ENCODE measurements at regions not wholly inside any gene's neighbourhood (a gene's known extent, or its start where the extent isn't known, plus 50 kb on each side); places are given as distances from the start of the nearest gene placed in this dataset.

GRCh38 chr11:92340839-92341238, 116.2 kb downstream of the FAT3 start:
- no peak for TF ChIP-seq EZH2phosphoT487 (IDR thresholded peaks at IDR 0.05)
- TF ChIP-seq, protein P1, sequence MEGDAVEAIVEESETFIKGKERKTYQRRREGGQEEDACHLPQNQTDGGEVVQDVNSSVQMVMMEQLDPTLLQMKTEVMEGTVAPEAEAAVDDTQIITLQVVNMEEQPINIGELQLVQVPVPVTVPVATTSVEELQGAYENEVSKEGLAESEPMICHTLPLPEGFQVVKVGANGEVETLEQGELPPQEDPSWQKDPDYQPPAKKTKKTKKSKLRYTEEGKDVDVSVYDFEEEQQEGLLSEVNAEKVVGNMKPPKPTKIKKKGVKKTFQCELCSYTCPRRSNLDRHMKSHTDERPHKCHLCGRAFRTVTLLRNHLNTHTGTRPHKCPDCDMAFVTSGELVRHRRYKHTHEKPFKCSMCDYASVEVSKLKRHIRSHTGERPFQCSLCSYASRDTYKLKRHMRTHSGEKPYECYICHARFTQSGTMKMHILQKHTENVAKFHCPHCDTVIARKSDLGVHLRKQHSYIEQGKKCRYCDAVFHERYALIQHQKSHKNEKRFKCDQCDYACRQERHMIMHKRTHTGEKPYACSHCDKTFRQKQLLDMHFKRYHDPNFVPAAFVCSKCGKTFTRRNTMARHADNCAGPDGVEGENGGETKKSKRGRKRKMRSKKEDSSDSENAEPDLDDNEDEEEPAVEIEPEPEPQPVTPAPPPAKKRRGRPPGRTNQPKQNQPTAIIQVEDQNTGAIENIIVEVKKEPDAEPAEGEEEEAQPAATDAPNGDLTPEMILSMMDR (IDR thresholded peaks at IDR 0.05) = peak; percentile 61
- Mint-ChIP-seq H3K9me3 (no peaks in the 10 kb centered on the region), H3K27ac (no peak overlapping the region), H3K36me3 (no peaks in the 10 kb centered on the region), H3K27me3 (ENCODE audit: insufficient read depth, low read depth) (peaks cover 4% of the 10 kb centered on the region), H3K4me3 (no peak overlapping the region), H3K4me1 (no peaks in the 10 kb centered on the region)
- H2AFZ ChIP-seq (replicated peaks) = no peak overlapping the region
- no peak overlapping the region for H3K4me2 ChIP-seq
- no peaks in the 10 kb centered on the region for H3F3A ChIP-seq (ENCODE audit: low read depth)
- no peak overlapping the region for H3K4me3 ChIP-seq
- no peaks in the 10 kb centered on the region for H3K9me3 ChIP-seq (ENCODE audit: low read depth)
- DNase-seq (ENCODE audit: low spot score) = peak; percentile 45
- no peaks in the 10 kb centered on the region for H3K79me2 ChIP-seq (ENCODE audit: low read depth)
- H3K36me3 ChIP-seq = no peaks in the 10 kb centered on the region
- no peaks in the 10 kb centered on the region for H3K4me1 ChIP-seq
- H4K20me1 ChIP-seq (ENCODE audit: low read depth) = no peaks in the 10 kb centered on the region
- no peaks in the 10 kb centered on the region for H3K27me3 ChIP-seq
- no peak overlapping the region for H3K27ac ChIP-seq
- H3K9ac ChIP-seq = no peak overlapping the region

- H3K9me3 Mint-ChIP-seq = no peaks in the 10 kb centered on the region
- TF ChIP-seq EZH2 (IDR thresholded peaks at IDR 0.05) = no peak
- TF ChIP-seq, protein P1 (IDR thresholded peaks at IDR 0.05) = no peak
- TF ChIP-seq EZH2phosphoT487 (IDR thresholded peaks at IDR 0.05) = no peak
- no peaks in the 10 kb centered on the region for H3K9me3 ChIP-seq (ENCODE audit: low read depth)
- H3K27ac ChIP-seq = no peak overlapping the region
- peaks cover under 1% of the 10 kb centered on the region for H3K4me1 ChIP-seq
- H4K20me1 ChIP-seq (ENCODE audit: low read depth) = no peaks in the 10 kb centered on the region
- no peak overlapping the region for H3K4me3 ChIP-seq
- no peaks in the 10 kb centered on the region for H3K27me3 ChIP-seq
- no peak overlapping the region for H3K27ac Mint-ChIP-seq
- no peaks in the 10 kb centered on the region for H3F3A ChIP-seq (ENCODE audit: low read depth)
- no peak overlapping the region for H3K9ac ChIP-seq
- peaks cover 4% of the 10 kb centered on the region for H3K4me1 Mint-ChIP-seq
- no peak overlapping the region for H3K4me2 ChIP-seq
- no peak for DNase-seq (ENCODE audit: low spot score)
- no peaks in the 10 kb centered on the region for H3K79me2 ChIP-seq (ENCODE audit: low read depth)
- H3K36me3 ChIP-seq = no peaks in the 10 kb centered on the region
- no peak overlapping the region for H3K4me3 Mint-ChIP-seq
- H3K27me3 Mint-ChIP-seq (ENCODE audit: insufficient read depth, low read depth) = peaks cover 4% of the 10 kb centered on the region
- H2AFZ ChIP-seq (replicated peaks) = no peak overlapping the region
- H3K36me3 Mint-ChIP-seq = no peaks in the 10 kb centered on the region
Measured at GRCh38 chr11:92342034-92342720, 117.6 kb downstream of the FAT3 start.

DNA sequence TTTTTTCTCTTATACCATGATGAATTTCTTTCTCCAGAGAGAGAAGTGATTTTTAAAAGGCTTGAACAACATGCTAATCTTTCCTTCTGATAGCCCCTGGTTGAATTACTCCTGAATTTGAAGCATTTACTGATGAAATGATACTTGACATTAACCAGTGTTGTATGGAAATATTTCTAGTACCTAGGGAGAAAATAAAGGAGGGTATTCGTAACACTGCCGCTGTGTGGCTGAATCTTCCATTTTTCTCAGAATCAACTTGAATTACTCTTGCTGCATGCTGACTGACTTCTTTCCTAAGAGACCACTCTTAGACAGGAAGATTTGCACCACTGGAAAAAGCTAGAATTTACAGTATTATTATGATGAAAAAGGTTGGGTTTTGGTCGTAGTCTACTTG, 118.3 kb downstream of the FAT3 start:
- H3K79me2 ChIP-seq (ENCODE audit: low read depth) = no peaks in the 10 kb centered on the region
- H3K4me3 ChIP-seq = no peak overlapping the region
- no peak overlapping the region for H3K27ac ChIP-seq
- TF ChIP-seq, protein P1 (IDR thresholded peaks at IDR 0.05) = no peak
- no peak for TF ChIP-seq EZH2phosphoT487 (IDR thresholded peaks at IDR 0.05)
- no peak for TF ChIP-seq EZH2 (IDR thresholded peaks at IDR 0.05)
- peaks cover 4% of the 10 kb centered on the region for H3K27me3 Mint-ChIP-seq (ENCODE audit: insufficient read depth, low read depth)
- H3K9me3 ChIP-seq (ENCODE audit: low read depth) = no peaks in the 10 kb centered on the region
- no peaks in the 10 kb centered on the region for H4K20me1 ChIP-seq (ENCODE audit: low read depth)
- H3K4me3 Mint-ChIP-seq = no peak overlapping the region
- H2AFZ ChIP-seq (replicated peaks) = no peak overlapping the region
- H3K27me3 ChIP-seq = no peaks in the 10 kb centered on the region
- no peak overlapping the region for H3K27ac Mint-ChIP-seq
- H3K4me1 ChIP-seq = peaks cover 6% of the 10 kb centered on the region
- no peaks in the 10 kb centered on the region for H3K9me3 Mint-ChIP-seq
- H3K4me2 ChIP-seq = no peak overlapping the region
- no peaks in the 10 kb centered on the region for H3K36me3 Mint-ChIP-seq
- no peak for DNase-seq (ENCODE audit: low spot score)
- H3F3A ChIP-seq (ENCODE audit: low read depth) = no peaks in the 10 kb centered on the region
- H3K36me3 ChIP-seq = no peaks in the 10 kb centered on the region
- H3K4me1 Mint-ChIP-seq = peaks cover 10% of the 10 kb centered on the region
- no peak overlapping the region for H3K9ac ChIP-seq
